ENCODE measurements at regions not wholly inside any gene's neighbourhood (a gene's known extent, or its start where the extent isn't known, plus 50 kb on each side); places are given as distances from the start of the nearest gene placed in this dataset.

GRCh38 chrX:79036157-79036880 is 91.1 kb downstream of the P2RY10 start (continued):
- TF ChIP-seq, protein P1, sequence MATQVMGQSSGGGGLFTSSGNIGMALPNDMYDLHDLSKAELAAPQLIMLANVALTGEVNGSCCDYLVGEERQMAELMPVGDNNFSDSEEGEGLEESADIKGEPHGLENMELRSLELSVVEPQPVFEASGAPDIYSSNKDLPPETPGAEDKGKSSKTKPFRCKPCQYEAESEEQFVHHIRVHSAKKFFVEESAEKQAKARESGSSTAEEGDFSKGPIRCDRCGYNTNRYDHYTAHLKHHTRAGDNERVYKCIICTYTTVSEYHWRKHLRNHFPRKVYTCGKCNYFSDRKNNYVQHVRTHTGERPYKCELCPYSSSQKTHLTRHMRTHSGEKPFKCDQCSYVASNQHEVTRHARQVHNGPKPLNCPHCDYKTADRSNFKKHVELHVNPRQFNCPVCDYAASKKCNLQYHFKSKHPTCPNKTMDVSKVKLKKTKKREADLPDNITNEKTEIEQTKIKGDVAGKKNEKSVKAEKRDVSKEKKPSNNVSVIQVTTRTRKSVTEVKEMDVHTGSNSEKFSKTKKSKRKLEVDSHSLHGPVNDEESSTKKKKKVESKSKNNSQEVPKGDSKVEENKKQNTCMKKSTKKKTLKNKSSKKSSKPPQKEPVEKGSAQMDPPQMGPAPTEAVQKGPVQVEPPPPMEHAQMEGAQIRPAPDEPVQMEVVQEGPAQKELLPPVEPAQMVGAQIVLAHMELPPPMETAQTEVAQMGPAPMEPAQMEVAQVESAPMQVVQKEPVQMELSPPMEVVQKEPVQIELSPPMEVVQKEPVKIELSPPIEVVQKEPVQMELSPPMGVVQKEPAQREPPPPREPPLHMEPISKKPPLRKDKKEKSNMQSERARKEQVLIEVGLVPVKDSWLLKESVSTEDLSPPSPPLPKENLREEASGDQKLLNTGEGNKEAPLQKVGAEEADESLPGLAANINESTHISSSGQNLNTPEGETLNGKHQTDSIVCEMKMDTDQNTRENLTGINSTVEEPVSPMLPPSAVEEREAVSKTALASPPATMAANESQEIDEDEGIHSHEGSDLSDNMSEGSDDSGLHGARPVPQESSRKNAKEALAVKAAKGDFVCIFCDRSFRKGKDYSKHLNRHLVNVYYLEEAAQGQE (IDR thresholded peaks at IDR 0.05): no peak

GRCh38 chrX:79065696-79066095 is 78.8 kb upstream of the GPR174 start:
- Histone ChIP-seq H3K4me1 (ENCODE audit: control insufficient read depth in 4 of 4, insufficient read depth in 4 of 4, low read length in 3 of 4) (no peaks in the 10 kb centered on the region), H3K27me3 (ENCODE audit: control insufficient read depth in 4 of 4, insufficient read depth in 4 of 4, low read length in 3 of 4) (no peaks in the 10 kb centered on the region), H3K9ac (ENCODE audit: low read depth in 1 of 2, low read length in 2 of 2) (no peak overlapping the region), H3K4me3 (ENCODE audit: low read depth in 1 of 3, low read length in 3 of 3) (no peak overlapping the region), H3K36me3 (ENCODE audit: control insufficient read depth in 4 of 4, insufficient read depth in 3 of 4, low read depth in 1 of 4, low read length in 3 of 4) (no peaks in the 10 kb centered on the region), H3K9me3 (ENCODE audit: control insufficient read depth in 4 of 4, low read length in 3 of 4) (peaks cover 0 to 5% (median 0%) of the 10 kb centered on the region in 4 donors), H3K27ac (ENCODE audit: low read depth in 1 of 2, low read length in 2 of 2) (no peak overlapping the region)
- no peak for DNase-seq (ENCODE audit: low spot score)
- TF ChIP-seq YY1 (IDR thresholded peaks at IDR 0.05): no peak
- TF ChIP-seq NR2F2 (IDR thresholded peaks at IDR 0.05): no peak
- TF ChIP-seq, protein P1 (IDR thresholded peaks at IDR 0.05): no peak
- TF ChIP-seq, protein P2, sequence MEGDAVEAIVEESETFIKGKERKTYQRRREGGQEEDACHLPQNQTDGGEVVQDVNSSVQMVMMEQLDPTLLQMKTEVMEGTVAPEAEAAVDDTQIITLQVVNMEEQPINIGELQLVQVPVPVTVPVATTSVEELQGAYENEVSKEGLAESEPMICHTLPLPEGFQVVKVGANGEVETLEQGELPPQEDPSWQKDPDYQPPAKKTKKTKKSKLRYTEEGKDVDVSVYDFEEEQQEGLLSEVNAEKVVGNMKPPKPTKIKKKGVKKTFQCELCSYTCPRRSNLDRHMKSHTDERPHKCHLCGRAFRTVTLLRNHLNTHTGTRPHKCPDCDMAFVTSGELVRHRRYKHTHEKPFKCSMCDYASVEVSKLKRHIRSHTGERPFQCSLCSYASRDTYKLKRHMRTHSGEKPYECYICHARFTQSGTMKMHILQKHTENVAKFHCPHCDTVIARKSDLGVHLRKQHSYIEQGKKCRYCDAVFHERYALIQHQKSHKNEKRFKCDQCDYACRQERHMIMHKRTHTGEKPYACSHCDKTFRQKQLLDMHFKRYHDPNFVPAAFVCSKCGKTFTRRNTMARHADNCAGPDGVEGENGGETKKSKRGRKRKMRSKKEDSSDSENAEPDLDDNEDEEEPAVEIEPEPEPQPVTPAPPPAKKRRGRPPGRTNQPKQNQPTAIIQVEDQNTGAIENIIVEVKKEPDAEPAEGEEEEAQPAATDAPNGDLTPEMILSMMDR (IDR thresholded peaks at IDR 0.05; ENCODE audit: low read depth, low read length, missing input control): no peak
- TF ChIP-seq HNF4G (IDR thresholded peaks at IDR 0.05): no peak
- TF ChIP-seq GABPA (IDR thresholded peaks at IDR 0.05 in 1 of 2, conservative IDR thresholded peaks at IDR 0.05 in 1 of 2): no peak
- no peak for TF ChIP-seq SP1 (IDR thresholded peaks at IDR 0.05)
- TF ChIP-seq, protein P3, sequence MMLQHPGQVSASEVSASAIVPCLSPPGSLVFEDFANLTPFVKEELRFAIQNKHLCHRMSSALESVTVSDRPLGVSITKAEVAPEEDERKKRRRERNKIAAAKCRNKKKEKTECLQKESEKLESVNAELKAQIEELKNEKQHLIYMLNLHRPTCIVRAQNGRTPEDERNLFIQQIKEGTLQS (IDR thresholded peaks at IDR 0.05): no peak
- TF ChIP-seq HNF4A (conservative IDR thresholded peaks at IDR 0.05): no peak
- no peak for TF ChIP-seq FOXA1 (IDR thresholded peaks at IDR 0.05)
- TF ChIP-seq FOXA2 (IDR thresholded peaks at IDR 0.05): no peak
- TF ChIP-seq JUND (IDR thresholded peaks at IDR 0.05): no peak
- 72% methylated on average over 5 of the region's 5 CpGs for WGBS
